SHP77 (cell line): ENCODE measurements at regions not wholly inside any gene's neighbourhood (a gene's known extent, or its start where the extent isn't known, plus 50 kb on each side); places are given as distances from the start of the nearest gene placed in this dataset.
"Not testable (repeated sequence)": the region's sequence is repeated elsewhere in the genome, so short reads cannot be mapped to it uniquely, and the experiment has no call there.

Source experiments
- DNase-seq, 2 experiments: peaks; one replicate each; lab custom pipeline; 2025; lab: John Stamatoyannopoulos, UW

DNA sequence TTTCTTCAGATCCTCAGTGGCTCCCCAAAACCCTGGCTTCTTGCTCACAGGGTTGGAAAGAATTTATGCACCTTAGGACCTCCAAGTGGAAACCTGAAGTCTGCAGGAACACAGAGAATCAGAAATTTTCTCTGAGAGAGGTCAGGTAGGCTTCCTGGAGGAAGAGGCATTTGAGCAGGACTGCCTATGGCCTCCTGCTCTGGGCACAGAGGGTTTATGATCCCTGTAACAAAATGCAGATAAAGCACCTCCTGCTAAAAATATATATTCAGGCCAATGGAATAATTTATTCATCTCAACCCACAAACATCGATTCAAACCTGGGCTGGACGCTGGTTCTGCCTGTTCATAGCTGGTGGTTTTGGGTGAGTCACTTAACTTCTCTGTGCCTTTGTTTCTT is 68.1 kb upstream of the FGF3 start:
- no peak for DNase-seq

DNA sequence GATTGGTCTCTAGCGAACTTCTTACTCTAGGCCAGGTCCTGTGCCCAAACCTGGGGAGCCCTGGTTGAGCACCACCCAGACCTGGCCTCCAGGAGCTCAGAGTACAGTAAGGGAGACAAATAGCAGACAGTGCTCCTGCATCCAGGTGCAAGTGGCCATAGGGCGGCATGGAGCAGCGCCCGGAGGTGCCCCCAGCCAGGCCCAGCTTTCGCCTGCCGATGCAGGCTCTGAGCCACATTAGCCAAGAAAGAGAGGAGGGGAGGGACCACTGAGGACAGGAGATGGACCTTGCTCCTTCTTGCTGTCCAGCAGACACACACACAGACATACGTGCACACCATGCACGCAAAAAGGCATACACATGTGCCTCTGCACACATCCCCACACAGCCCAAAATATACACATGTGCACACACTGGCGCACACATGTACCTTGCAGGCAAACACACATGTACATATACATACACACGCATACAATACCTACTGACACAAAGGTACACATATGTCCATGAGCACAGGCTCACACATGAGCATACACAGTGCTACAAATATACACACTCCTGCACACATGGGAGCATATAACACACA is 68.7 kb upstream of the FGF3 start:
- no peak for DNase-seq

DNA sequence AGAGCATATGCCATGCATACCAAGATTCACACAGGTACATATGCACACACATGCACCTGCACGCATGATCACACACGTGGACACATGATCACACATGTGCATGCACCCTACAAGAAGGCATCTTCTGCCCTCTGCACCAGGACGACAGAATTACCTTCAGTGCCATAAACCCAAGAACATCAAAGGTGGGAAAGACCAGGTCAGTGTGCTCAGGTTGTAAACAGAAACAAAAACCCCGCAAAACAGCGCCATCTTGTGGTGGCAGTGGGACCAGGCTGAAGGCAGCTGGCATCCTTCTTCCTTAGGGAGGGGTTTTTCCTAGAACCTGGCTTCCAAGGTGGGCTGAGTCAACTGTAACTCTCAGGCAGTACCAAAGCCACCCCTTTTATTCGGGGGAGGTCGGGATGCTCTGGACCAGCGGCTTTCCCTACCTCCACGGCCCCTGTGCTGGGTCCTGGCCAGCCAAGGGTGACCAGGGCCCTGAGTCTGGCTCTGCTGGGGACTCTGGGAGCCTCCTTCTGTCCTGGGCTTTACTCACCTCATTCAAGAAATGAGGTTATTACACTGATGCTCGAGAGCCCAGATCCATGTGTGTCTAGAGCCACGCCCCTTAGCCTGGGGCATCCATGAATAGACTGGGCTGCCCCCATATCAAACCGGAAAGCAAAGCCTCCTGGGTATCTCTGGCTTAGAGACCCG is 69.4 kb upstream of the FGF3 start:
- DNase-seq: peak; percentile 60 to 64

DNA sequence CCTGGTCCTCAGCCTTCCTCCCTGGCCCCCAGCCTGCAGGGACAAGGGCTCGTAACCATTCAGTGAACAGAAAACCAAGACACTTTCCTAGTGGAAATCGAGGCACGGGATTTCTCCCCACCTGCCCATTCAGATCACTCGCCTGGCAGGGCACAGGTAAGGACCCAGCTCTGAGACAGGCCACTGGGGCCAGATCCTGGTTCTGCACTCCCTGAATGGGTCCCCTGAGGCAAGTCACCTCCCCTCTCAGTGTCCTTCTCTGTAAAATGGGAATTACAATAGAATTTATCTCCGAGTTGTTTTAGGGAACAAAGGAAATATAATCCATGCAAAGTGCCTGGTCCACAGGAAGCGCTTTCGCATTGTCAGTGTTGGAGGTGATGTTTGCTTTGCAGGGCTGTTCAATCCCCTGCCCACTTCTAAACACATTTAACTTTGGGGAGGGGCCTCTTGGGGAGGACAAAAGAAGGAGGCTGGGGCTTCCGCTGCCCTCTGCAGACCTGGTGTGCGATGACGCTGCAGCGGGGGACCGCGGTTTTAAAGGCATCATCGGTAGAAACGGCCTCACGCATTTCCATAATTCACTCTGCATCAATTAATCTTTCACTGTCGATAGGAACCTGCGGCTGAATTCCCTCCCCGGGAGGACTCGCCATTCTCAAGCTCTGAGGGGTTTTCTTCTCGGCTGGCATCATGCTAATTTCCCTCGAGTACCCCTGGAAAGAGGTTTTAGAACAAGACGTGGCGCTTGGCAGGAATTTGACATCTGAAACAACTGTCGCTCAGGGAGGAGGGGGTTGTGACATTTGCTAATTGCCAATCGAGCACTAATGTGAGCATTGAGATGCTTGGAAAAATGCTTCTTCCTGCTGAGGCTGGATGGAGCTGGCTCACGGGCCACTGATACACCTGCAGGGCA is 70.4 kb upstream of the FGF3 start:
- no peak for DNase-seq

DNA sequence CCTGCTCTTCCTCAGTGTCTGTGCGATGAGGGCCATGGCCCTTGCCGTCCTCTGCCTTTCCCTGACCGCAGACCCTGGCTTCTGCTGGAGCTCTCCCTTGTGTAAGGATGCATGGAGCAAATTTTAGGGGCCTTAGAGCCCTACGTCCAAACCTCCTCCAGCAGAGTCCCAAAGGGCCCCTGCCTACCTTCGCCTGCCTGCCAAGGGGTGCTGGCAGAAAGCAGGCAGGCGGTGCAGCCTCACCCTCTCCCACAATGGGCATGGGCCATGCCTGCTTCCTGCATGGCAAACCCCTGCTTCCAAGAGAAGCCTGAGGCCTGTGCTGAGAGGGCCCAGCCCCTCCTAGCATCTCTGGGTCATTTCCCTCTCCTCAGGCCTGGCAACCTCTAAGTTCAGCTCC is 71.3 kb upstream of the FGF3 start:
- DNase-seq: no peak

DNA sequence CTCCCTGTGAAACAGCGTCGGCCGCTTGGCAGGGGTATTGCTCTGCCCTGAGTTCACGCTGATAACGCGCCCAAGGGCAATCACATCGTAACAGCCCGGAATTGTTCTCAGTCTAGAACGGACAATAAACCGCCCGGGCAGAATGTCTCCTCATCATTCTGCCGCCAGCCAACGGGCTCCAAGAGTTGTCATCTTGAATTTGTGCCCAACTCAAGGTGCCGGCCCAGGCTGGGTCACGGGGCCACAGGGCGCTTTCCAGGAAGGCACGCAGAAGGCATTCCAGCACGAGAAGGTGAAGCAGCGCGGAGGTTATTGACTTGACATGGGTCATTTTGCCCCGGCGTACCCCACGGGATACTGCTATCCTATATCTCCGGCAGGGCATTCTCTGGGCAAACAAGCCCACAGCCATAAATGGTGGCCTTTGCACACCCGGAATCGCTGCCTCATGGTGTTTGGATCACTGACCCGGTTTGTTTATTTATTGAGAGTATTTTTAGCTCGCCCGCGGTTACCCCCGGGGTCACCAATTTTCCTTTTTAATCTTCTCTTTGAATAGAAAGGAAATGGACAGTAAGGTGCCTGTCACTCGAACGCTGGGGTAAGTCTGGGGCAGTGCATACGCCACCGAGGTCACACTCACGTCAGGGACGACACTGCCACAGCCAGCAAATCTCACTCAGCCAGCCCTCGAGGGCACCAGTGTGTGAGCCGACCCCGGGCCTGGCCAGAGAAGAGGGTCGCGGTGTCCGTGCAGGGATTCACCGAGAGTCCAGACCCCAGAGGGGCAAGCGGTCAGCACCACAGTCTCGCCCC is 72.4 kb upstream of the FGF3 start:
- DNase-seq: no peak

DNA sequence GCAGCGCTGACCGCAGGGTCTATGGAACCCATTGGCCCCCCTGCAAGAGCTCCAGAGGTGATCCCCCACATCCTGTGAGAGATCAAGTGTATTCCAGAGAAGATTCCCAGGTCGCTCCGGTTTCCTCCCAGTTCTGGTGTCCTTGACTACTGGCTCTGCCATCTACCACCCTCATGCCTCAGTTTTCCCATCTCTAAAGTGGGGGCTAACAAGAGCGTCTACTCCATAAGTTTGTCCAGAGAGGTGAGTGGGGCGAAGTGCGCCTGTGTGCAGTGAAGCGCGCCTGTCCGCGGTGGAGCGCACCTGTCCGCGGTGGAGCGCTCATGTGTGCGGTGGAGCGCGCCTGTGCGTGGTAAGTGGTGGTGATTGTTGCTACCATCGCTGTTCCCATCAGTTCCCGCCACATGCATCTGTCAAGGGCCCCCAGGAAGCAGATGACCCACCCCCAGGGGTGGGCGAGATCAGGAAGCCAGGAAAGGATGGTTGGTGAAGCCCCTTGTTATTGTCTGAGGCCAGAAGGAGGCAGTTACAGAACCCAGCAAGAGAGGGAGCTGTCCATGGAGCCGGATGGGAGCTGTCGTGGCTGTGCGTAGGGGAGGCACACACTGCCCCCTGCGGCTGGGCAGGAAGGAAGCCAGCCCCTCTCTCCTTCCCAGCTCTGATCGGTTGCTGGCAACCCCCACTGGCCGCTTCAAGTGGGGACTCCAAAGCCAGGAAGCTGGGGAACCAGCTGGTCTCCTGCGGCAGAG is 73.2 kb upstream of the FGF3 start:
- DNase-seq: peak; percentile 58 to 61

DNA sequence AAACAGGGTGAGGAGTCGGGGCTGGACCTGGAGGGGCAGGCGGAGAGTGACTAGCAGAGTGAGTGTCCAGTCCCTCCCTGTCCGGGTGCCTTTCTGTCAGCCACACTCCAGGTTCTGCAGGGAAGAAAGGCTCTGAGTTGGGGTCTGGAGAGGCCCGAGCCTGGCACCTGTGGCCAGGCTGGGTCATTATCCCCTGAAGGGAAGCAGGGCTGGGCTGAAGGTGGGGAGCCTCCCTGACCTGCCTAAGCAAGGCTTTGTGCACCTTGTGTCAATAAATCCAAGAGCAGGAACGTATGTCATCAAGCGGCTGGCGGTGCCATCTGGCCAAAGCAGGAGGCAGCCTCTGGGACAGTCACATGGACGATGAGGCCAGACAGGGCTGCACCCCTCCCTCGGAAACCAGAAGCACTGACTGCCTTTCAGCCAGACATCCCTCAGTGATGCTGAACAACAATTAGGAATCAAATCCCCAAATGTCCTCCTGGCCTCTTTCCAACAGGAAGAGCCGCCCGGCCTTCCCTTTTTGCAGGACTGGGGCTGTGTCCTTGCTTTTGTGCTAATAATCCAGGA is 73.9 kb upstream of the FGF3 start:
- peak; percentile 27 to 69 for DNase-seq

DNA sequence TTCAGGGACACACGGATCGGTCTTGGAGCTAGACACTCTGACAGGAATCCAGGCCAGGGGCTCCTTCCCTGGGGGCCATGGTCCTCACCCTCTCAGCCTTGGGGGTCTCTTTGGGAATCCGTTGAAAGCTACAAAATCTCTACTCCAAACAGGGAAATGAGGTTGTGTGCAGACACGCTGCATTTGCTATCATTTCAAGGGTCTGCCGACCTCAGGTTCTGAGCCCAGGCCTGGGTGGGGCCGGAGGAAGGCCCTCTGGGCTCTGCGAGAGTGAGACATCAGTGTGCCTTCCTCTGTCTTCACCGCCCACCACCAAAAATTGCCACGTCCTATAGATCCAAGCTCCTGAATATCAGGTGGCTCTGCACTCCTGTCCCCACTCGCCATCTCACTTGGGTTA is 74.4 kb upstream of the FGF3 start:
- DNase-seq: no peak

DNA sequence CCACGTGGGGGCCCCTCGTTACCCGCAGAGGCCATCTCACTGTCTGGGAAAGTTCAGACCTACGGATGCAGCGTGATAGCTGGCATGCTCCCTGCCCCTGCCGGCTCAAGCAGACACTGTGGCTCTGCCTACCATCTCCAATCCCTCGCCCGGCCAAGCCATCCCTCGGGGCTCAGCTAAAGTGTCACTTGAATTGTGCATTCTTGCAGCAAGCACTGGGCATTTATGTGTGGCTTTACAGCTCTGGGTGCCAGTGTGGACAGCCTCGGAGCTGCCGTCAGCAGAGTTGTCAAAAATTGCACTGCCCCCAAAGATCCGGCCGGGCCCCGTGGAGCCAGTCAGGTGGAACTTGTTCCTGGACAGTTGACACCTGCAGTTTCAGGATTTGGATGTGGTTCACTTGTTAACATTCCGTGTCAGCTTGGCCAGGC is 75.0 kb upstream of the FGF3 start:
- no peak for DNase-seq

DNA sequence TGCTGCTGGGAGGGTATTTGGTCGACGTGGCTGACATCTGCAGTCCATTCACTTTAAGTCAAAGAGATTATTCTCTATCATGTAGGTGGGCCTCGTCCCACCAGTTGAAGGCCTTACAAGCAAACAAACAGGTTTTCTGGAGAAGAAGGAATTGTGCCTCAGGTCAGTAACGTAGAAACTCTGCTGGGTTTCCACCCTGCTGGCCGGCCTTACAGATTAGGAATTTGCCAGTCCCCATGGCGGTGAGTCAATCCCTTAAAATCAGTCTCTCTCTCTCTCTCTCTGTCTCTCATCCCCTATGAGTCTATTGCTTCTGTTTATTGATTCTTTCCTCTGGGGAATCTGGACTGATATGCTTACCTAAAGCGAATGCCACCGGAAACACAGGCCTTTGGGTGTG is 75.4 kb upstream of the FGF3 start:
- DNase-seq: no peak

DNA sequence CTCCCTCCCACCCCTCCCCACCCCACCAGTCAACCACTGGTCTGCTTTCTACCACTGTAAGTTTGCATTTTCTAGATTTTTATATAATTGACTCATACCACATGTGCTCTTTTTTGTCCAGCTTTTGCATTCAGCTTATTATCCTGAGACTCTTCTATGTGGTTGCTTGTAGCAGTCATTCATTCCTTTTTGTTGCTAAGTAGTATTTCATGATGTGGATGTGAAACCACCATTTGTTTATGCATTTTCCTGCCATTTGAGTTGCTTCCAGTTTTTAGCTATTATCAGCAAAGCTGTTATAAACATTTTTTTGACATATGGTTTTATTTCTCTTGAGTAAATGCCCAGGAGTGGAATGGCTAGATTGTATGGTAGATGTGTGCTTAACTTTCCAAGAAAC is 77.0 kb upstream of the FGF3 start:
- DNase-seq: no peak

DNA sequence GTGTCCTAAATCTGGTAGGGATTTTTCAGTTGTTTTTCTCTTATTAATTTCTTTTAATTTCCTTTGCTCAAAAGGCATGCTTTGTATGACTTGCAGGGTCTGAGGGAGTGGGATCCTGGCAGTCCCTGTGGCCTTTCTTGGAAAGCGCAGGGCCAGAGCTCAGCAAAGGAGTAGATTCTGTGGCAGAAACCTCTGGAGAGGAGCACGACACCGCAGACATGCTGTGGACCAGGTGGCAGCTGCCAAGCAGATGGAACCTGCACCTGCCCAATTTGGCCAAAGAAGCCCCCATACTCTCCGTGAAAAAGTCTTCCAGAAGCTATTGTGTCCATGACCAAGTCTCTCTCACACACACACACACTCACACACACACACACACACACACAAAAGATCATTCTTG is 78.9 kb upstream of the FGF3 start:
- DNase-seq: no peak

DNA sequence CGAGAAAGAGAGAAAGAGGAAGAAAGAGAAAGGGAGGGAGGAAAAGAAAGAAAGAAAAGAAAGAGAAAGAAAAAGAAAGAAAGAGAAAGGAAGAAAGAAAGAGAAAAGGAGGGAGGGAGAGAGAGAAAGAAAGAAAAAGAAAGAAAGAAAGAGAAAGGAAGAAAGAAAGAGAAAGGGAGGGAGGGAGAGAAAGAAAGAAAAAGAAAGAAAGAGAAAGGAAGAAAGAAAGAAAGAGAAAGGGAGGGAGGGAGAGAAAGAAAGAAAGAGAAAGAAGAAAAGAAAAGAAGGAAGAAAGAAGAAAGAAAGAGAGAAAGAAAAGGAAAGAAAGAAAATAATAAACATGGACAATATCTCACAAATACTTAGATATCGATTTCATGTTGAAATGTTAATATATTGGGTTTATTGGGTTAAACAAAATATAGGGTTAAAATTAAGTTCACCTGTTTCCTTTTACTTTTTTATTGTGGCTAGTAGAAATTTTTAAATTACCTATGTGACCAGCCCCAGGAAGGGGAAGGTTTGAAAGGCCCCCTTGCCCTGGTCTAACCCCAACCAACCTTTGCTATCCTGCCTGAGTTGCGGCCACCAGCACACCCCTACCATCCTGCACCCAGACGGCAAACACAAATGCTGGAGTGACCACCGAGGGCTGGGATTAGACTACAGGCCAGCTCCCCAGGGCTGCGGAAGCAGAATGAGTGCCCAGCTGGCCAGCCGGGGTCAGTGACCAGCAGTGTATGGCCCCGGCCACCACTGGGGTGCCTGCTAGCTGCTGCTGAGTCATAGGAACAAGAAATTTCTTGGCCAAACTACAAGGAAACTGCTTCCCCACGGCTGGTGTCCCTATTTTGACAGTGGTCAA is 81.0 kb upstream of the FGF3 start:
- no peak for DNase-seq

DNA sequence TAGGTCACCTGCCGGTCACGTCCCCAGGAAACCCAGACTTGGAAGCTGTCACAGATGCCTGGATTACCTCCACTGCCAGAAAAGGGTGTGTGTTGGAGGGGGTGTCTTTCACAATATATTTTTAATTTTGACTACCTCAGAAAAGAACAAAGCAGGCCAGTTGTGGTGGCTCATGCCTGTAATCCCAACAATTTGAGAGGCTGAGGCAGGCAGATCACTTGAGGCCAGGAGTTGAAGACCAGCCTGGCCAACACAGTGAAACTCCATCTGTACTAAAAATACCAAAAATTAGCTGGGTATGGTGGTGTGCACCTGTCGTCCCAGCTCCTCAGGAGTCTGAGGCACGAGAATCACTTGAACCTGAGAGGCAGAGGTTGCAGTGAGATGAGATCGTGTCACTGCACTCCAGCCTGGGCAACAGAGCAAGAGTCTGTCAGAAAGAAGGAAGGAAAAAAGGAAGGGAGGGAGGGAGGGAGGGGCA is 81.6 kb upstream of the FGF3 start:
- DNase-seq: not testable (repeated sequence)

DNA sequence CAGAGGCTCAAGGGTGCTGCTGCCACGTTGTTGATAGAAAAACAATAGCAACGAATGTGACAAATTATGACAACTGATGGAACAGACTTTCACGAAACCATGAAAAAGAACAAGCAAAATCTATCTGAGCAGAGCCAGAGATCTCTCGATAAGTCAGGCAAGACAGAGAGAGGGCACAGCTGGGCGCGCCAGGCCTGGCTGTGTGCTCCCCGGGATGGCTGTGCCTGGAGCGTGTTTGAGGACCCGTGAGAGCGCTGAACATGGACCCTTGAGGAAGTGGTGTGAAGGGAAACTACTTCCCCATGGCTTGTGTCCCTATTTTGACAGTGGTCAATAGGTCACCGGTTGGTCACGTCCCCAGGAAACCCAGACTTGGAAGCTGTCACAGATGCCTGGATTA is 83.1 kb upstream of the FGF3 start:
- no peak for DNase-seq

DNA sequence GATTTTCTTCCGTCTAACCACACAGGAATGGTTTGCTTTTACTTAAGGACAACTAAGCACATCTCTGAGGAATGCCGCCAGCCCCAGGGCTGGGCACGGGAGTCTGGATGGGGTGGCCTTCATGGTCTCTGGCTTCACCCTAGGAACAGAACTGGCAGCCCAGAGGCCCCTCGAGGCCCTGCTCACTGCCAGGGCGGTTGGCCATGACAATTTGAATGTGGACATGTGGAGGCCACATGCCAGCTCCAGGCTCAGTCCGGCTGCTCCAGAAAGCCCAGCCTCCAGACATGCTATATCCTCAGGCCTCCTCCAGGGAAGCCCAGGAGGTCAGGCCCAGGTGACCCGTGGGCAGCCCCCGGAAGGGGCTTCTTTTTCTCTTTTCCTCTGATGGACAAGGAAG is 84.0 kb upstream of the FGF3 start:
- DNase-seq: no peak

DNA sequence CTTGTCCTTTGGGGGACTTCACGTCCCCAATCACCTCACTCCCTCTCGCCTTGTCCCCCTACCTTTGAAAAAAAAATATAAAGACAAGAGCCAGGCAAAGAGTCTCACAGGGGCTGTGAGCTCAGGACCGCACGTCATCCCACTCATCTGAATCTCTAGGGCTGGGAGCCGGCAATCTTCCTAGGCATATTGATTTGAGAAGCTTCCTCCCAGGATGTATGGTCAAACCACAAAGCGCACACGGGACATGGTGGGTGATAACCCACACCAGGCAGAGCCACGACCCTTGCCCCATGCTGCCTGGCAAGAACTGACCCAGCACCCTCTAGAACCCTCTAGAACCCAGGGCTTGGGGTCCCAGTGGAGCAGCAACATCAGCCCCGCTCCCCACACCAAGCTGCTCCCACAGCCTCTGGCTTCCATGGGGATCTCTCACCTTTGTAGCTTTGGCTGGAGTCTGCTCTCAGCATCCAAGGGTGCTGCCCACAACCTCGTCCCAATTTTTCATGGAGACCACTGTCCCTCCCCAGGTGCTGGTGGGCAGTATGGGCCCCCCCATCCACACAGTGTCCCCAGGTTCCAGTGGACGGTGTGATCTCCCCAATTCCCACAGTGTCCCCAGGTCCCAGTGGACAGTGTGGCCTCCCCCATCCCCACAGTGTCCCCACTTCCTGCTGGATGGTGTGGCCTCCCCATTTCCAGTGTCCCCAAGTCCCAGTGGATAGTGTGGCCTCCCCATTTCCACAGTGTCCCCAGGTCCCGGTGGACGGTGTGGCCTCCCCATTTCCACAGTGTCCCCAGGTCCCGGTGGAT is 85.2 kb upstream of the FGF3 start:
- DNase-seq: no peak

DNA sequence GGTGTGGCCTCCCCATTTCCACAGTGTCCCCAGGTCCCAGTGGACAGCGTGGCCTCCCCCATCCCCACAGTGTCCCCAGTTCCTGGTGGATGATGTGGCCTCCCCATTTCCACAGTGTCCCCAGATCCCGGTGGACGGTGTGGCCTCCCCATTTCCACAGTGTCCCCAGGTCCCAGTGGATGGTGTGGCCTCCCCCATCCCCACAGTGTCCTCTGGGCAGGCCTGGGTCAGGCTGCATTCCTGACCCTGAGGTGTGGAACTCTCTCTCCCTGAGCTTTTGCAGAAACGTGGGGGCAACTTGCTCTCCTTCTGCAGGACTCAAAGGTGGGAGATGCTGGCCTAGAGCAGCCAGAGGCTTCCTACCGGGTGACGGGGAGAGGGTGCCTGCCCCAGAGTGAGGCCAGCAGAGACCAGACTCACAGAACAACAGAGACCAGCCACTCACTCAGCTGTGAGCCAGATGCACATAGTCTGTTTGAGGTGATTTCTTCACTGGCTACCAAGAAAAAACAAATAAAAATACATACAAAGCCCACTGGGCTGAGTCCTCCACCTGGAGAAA is 85.8 kb upstream of the FGF3 start:
- no peak for DNase-seq
